ENCODE measurements at regions not wholly inside any gene's neighbourhood (a gene's known extent, or its start where the extent isn't known, plus 50 kb on each side); places are given as distances from the start of the nearest gene placed in this dataset.

DNA sequence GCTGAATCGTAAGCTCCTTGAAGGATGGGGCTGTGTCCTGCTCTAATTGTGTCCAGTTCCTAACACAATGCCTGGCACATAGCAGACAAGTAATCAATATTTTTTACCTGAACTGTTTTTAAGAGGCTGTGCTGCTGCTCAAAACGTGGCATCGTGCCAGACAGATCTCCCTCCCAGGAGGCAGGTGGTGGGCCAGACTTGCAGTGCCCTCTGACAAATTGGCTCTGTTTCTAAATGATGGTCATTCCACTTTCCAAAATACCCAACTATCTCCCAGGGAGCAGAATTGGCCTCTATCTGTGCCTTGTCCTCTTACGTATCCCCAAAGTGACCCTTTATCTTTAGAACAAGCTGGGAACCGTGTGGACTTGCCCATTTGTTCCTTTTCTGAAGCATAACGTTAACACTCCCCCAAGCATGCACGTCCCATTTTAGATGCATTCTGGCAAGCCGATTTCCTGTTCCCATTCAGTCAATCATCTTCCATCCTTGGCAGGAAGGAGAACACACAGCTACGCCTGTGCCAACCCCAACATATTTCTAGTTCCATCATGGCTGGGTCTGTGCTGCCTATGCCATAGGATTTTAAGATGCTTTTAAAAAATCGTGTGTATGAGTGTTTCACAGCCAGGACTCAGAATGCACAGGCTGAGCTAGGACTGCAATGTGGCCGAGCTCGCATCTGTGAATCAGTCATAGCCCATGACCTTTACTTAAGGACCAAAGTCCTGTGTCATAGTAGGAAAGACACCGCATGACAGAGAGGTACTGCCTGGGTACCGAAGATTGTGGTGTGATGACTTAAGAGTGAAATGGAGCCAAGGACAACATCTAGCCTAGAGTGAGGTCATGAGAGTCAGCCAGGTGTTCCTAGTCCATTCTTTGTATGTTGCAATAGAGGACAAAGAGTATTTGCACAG, 408.6 kb downstream of the PRDM2 start:
- H3K4me1 ChIP-seq, result peaks cover 2 to 11% (median 6%) of the 10 kb centered on the region in 10 experiments; a peak in 19 of 20 replicates
- H3K27me3 ChIP-seq, result no peaks in the 10 kb centered on the region
- H3K4me3 ChIP-seq, result no peak overlapping the region

DNA sequence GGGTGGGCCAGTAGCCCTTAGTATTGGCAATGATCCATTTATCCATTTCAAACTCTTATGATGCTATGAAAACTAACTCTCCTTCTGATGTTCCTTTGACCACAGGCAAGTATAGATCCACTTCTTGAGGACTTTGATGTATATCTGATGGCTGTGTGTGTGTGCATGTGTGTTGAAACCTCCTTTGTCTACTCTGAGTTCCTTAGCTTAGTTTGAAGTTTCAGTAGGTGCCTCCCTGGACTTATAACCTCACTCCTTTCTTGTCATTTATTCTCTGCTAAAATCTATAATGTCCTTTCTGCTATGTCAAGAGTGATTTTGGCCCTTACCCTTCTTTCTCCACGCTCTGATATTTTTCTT, 409.3 kb downstream of the PRDM2 start:
- H3K27me3 ChIP-seq, result no peaks in the 10 kb centered on the region
- H3K9ac ChIP-seq, result no peak overlapping the region
- H3K9me3 ChIP-seq (replicated peaks in 1 of 11), result no peaks in the 10 kb centered on the region
- no peak overlapping the region for H3K4me2 ChIP-seq
- peaks cover 8 to 17% (median 12%) of the 10 kb centered on the region in 10 experiments for H3K4me1 ChIP-seq
- H3K27ac ChIP-seq, result no peak overlapping the region
- no peaks in the 10 kb centered on the region for H3K36me3 ChIP-seq
- no peak overlapping the region for H3K4me3 ChIP-seq
- TF ChIP-seq Cebpa-rat (IDR thresholded peaks at IDR 0.05), result no peak
- no peaks in the 10 kb centered on the region for H4K20me1 ChIP-seq

More for the DNA sequence above, 408.6 kb downstream of the PRDM2 start:
- no peak overlapping the region for H3K4me2 ChIP-seq
- H3K9ac ChIP-seq, result no peak overlapping the region
- H3K27ac ChIP-seq, result no peak overlapping the region
- H3K36me3 ChIP-seq, result no peaks in the 10 kb centered on the region
- no peaks in the 10 kb centered on the region for H4K20me1 ChIP-seq
- TF ChIP-seq Cebpa-rat (IDR thresholded peaks at IDR 0.05), result no peak
- H3K9me3 ChIP-seq (replicated peaks in 1 of 11), result no peaks in the 10 kb centered on the region

DNA sequence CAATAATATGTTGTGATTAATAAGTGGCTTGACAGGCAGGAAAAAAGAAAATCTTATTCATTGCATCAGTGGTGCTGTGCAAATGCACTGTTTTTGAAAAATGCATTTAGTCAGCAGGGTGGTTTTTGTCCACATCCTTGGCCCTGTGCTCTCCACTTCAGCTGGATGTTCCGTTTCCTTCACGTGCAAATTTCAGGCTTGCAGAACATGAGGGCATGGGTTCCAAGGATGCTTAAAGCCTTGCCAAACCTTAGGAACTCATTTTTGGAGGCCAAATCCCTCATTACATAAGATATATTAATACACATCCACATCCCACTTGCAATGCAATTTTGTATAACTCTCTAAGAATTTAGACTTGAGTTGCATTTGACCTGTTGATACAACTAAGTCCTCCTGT, 410.1 kb downstream of the PRDM2 start:
- Histone ChIP-seq H3K36me3 (no peaks in the 10 kb centered on the region), H3K27me3 (no peaks in the 10 kb centered on the region), H3K9me3 (replicated peaks in 1 of 11) (no peaks in the 10 kb centered on the region), H4K20me1 (no peaks in the 10 kb centered on the region), H3K27ac (no peak overlapping the region), H3K4me2 (no peak overlapping the region), H3K4me3 (no peak overlapping the region), H3K4me1 (peaks cover 11 to 24% (median 17%) of the 10 kb centered on the region in 10 experiments), H3K9ac (no peak overlapping the region)
- no peak for TF ChIP-seq Cebpa-rat (IDR thresholded peaks at IDR 0.05)

DNA sequence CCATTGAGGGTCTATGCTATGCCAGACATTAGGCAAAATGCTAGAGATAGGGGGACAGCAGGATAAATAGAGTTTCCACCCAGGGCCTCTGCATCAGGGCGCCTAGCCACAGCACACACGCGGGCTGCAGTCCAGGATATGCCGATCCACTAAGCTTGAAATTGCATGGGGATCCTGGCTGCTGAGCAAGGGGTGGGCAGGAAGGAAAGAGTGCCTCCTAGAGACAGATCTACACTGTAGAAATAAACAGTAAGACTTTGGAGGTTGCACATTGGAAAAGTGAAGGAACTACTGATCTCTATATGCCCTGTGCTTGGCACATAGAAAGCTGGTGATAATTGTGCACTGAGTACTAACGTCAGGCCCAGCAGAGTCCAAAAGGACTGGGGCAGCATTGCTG, 411.1 kb downstream of the PRDM2 start:
- no peak overlapping the region for H3K4me2 ChIP-seq
- peaks cover 0 to 4% (median 0%) of the 10 kb centered on the region in 11 experiments; a peak in 6 of 22 replicates for H3K9me3 ChIP-seq (replicated peaks in 1 of 11)
- H4K20me1 ChIP-seq, result no peaks in the 10 kb centered on the region
- H3K36me3 ChIP-seq, result no peaks in the 10 kb centered on the region
- H3K27ac ChIP-seq, result no peak overlapping the region
- no peaks in the 10 kb centered on the region for H3K27me3 ChIP-seq
- peaks cover 11 to 24% (median 16%) of the 10 kb centered on the region in 10 experiments for H3K4me1 ChIP-seq
- no peak for TF ChIP-seq Cebpa-rat (IDR thresholded peaks at IDR 0.05)
- H3K9ac ChIP-seq, result no peak overlapping the region
- no peak overlapping the region for H3K4me3 ChIP-seq

DNA sequence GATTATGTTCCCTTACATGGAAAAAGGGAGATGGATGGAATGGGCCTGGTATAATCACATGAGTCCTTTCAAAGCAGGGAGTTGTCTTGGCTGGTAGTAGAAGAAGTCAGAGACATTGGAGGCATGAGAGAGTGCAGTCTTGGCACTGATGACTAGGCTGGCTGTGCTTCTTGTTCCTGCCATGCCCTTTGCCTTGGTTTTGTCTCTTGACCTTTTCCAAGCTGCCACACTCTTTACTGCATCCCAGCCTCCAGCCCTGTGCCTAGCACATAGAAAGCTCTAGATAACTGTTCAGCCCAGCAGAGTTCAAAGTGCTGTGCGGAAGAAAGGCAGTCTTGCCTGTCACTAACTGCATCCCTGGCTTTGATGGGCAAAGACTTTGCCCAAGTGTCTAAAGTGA, 412.6 kb downstream of the PRDM2 start:
- Histone ChIP-seq H4K20me1 (no peaks in the 10 kb centered on the region), H3K9ac (no peak overlapping the region), H3K27me3 (no peaks in the 10 kb centered on the region), H3K4me3 (no peak overlapping the region), H3K9me3 (replicated peaks in 1 of 11) (peaks cover 0 to 9% (median 0%) of the 10 kb centered on the region in 11 experiments; a peak in 6 of 22 replicates), H3K4me1 (peaks cover 11 to 24% (median 16%) of the 10 kb centered on the region in 10 experiments), H3K36me3 (no peaks in the 10 kb centered on the region), H3K4me2 (no peak overlapping the region), H3K27ac (no peak overlapping the region)
- TF ChIP-seq Cebpa-rat (IDR thresholded peaks at IDR 0.05), result no peak

DNA sequence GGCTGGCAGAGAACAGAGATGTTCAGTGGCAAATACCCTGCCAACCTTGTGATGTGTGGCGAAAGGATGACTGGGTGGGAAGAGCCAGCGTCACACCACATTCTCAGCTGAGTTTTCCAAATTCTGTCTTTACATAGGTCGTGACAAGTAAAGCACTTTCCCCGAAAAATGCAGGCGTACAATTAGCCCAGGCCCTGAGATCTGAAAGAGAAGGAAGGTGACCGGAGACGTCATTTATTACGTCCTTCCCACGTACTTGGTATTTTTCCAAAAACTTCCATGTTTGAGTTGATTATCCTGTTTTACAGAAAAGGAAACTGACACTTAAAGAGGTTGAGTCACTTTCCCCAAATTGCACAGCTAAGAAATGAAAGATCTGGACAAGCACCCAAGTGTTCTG, 413.3 kb downstream of the PRDM2 start:
- H3K27ac ChIP-seq, result no peak overlapping the region
- no peak for TF ChIP-seq Cebpa-rat (IDR thresholded peaks at IDR 0.05)
- H3K27me3 ChIP-seq, result no peaks in the 10 kb centered on the region
- H3K4me3 ChIP-seq, result no peak overlapping the region
- H4K20me1 ChIP-seq, result no peaks in the 10 kb centered on the region
- peak overlapping the region in 9 of 11 experiments; percentile 55 to 89 (median 69); a peak in 16 of 22 replicates for H3K4me2 ChIP-seq
- peaks cover 11 to 24% (median 16%) of the 10 kb centered on the region in 10 experiments for H3K4me1 ChIP-seq
- peak overlapping the region in 1 of 11 experiments; percentile 56; a peak in 1 of 22 replicates for H3K9ac ChIP-seq
- peaks cover 0 to 9% (median 0%) of the 10 kb centered on the region in 11 experiments; a peak in 6 of 22 replicates for H3K9me3 ChIP-seq (replicated peaks in 1 of 11)
- no peaks in the 10 kb centered on the region for H3K36me3 ChIP-seq

DNA sequence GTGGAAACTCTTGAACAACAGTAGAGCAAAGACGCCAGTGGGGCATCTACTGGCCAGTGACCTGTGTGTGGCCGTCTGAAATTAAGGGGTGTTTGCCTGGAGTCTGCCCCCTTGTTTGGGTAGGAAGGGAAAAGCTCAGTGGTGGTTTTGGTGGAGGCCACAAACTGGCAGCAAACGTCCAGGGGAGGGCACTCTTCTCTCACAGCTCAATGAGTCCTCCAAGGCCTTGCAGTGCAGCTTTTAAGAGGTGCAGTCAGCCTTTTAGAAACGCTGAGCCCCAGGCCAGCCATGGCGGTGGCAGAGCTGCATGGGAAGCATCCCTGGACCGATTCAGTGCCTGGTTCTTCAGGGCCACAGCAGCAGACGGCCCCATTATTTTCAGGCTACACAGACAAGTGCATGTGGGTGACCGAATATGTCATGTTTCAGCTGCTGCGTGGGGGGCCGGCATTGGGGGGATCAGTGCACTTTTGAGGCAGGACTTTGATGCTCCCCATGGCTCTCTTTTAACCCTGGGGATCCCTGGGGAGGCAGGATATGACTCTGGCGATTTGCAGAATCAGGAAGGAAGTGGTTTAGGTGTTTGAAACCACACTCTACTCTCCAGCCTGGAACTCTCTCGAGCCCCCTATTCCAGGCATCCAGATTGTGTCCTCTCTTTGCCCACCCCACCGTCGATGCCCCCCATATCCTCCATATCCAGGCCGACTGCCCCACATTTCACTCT, 414.0 kb downstream of the PRDM2 start:
- H3K4me2 ChIP-seq, result peak overlapping the region; percentile 55 to 89 (median 69)
- TF ChIP-seq Cebpa-rat (IDR thresholded peaks at IDR 0.05), result no peak
- H3K9ac ChIP-seq, result peak overlapping the region in 1 of 11 experiments; percentile 56; a peak in 1 of 22 replicates
- no peak overlapping the region for H3K27ac ChIP-seq
- peaks cover 0 to 5% (median 0%) of the 10 kb centered on the region in 11 experiments; a peak in 1 of 22 replicates for H3K27me3 ChIP-seq
- H3K36me3 ChIP-seq, result no peaks in the 10 kb centered on the region
- peaks cover 11 to 24% (median 16%) of the 10 kb centered on the region in 10 experiments for H3K4me1 ChIP-seq
- H3K9me3 ChIP-seq (replicated peaks in 1 of 11), result peaks cover 0 to 9% (median 0%) of the 10 kb centered on the region in 11 experiments; a peak in 6 of 22 replicates
- H3K4me3 ChIP-seq, result no peak overlapping the region
- H4K20me1 ChIP-seq, result no peaks in the 10 kb centered on the region

DNA sequence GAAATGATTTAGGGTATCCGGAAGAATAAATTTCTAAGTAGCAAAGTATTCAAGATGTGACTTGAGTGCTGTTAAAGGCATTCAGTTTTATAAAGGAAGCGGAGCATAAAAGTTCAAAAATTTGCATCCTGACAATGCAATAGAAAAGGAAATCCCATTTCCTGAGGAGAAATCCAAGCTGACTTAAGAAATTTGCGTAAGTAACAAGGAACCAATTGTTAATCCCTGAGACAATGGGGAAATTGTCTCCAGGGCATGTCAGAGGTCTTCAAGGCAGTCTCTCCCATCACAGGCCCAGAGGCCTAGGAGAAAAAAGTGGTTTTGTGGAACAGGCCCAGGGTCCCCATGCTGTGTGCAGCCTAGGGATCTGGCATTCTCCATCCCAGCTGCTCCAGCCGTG, 416.0 kb downstream of the PRDM2 start:
- Histone ChIP-seq H3K4me1 (peaks cover 11 to 24% (median 16%) of the 10 kb centered on the region in 10 experiments), H3K36me3 (no peaks in the 10 kb centered on the region), H4K20me1 (no peaks in the 10 kb centered on the region), H3K4me3 (no peak overlapping the region), H3K9ac (no peak overlapping the region), H3K27ac (no peak overlapping the region), H3K4me2 (no peak overlapping the region), H3K9me3 (replicated peaks in 1 of 11) (peaks cover 6 to 24% (median 16%) of the 10 kb centered on the region in 11 experiments; a peak in 16 of 22 replicates), H3K27me3 (peaks cover 0 to 6% (median 0%) of the 10 kb centered on the region in 11 experiments; a peak in 1 of 22 replicates)
- no peak for TF ChIP-seq Cebpa-rat (IDR thresholded peaks at IDR 0.05)

DNA sequence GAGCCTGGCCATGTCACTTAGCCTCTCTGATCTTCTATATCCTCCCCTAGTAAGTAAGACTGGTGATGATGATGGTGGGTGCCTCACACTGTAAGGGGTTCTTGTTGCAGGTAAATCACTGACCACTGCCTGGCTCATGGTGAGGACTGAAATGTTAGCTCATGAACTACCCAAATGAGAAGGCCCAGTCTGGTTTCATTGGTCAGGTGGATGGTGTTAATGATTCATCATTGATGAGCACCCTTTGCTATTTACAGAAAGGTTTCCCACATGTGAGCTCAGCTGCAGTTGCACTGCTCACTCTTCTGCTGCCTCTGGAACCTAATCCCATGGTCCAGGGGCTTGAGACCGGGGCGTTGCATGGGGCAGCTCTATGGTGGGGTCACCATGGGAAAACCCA, 417.7 kb downstream of the PRDM2 start:
- Histone ChIP-seq H3K9ac (no peak overlapping the region), H4K20me1 (no peaks in the 10 kb centered on the region), H3K4me3 (no peak overlapping the region), H3K27ac (no peak overlapping the region), H3K27me3 (peaks cover 0 to 6% (median 0%) of the 10 kb centered on the region in 11 experiments; a peak in 1 of 22 replicates), H3K9me3 (replicated peaks in 1 of 11) (peaks cover 7 to 26% (median 17%) of the 10 kb centered on the region in 11 experiments; a peak in 16 of 22 replicates), H3K36me3 (no peaks in the 10 kb centered on the region), H3K4me2 (no peak overlapping the region), H3K4me1 (peaks cover 11 to 23% (median 15%) of the 10 kb centered on the region in 10 experiments)
- no peak for TF ChIP-seq Cebpa-rat (IDR thresholded peaks at IDR 0.05)

Measured in BLaER1 treated with 17β-estradiol and CSF1 and Interleukin-3, amounts not matched to agents 10 nM and 100 nM (cell line).